Esophagus muscularis mucosa (tissue), 4 donors: ENCODE measurements at regions not wholly inside any gene's neighbourhood (a gene's known extent, or its start where the extent isn't known, plus 50 kb on each side); places are given as distances from the start of the nearest gene placed in this dataset.

Source experiments
- DNase-seq: peaks from one replicate; pipeline ENCODE4 v3.0.0-alpha.2; 2017; ENCODE audit errors: extremely low spot score
- H3K27ac ChIP-seq, 4 donors: fragments of 200-600 bp; sonication (generic); replicated peaks in 1 of 4; 1 replicate in 3 of 4; 2 replicates in 1 of 4; pipeline ENCODE4 v1.5.1; 2016 to 2019; ENCODE audit warnings: mild to moderate bottlenecking in 1 of 4
- H3K27me3 ChIP-seq, 4 donors: fragments of 200-600 bp; sonication (generic); one replicate each; pipeline versions ENCODE4 v1.5.1 to v1.6.0; 2016 to 2019
- H3K36me3 ChIP-seq, 4 donors: fragments of 200-600 bp; sonication (generic); one replicate each; pipeline ENCODE4 v1.5.1; 2016 to 2019
- H3K4me1 ChIP-seq, 4 donors: fragments of 200-600 bp; sonication (generic); one replicate each; pipeline ENCODE4 v1.5.1; 2016 to 2019
- H3K4me3 ChIP-seq, 4 donors: fragments of 200-600 bp; sonication (generic); 1 replicate in 2 of 4; 2 replicates in 2 of 4; pipeline ENCODE4 v1.5.1; 2016 to 2019; ENCODE audit warnings: mild to moderate bottlenecking in 4 of 4, moderate library complexity in 1 of 4
- H3K9me3 ChIP-seq, 4 donors: fragments of 200-600 bp; sonication (generic); 1 replicate in 3 of 4; 2 replicates in 1 of 4; pipeline ENCODE4 v1.5.1; 2016 to 2019
- EP300 ChIP-seq: sonication (generic); formaldehyde crosslinking; IDR thresholded peaks from one replicate; pipeline ENCODE4 v1.6.1; 2017; ENCODE audit warnings: antibody characterized with exemption
- POLR2A ChIP-seq: fragments of 450-650 bp; IDR thresholded peaks from one replicate; pipeline ENCODE4 v1.6.1; 2017; ENCODE audit warnings: antibody characterized with exemption, moderate library complexity, mild to moderate bottlenecking, low read depth
- POLR2AphosphoS5 ChIP-seq, 2 donors: sonication (generic); formaldehyde crosslinking; IDR thresholded peaks; one replicate each; pipeline ENCODE4 v1.6.1; 2017; ENCODE audit warnings: antibody characterized with exemption in 2 of 2
- WGBS: methylation state at CpG from one replicate; pipeline ENCODE4 v1.1.5; 2018; 5-methylcytosine and 5-hydroxymethylcytosine counted together
- intact Hi-C: fragments of 100-400 bp; cut with DNase I; formaldehyde crosslinking; loops from one replicate; pipeline ENCODE4 v1.15.1; 2023
- TF ChIP-seq, protein P1 (sequence below), 3 experiments: fragments of 200-600 bp in 2 of 3; fragments of 450-650 bp in 1 of 3; sonication (generic) in 2 of 3; IDR thresholded peaks; one replicate each; pipeline ENCODE4 v1.5.1; 2017 to 2019; ENCODE audit warnings: antibody characterized with exemption in 3 of 3, mild to moderate bottlenecking in 2 of 3, moderate library complexity in 1 of 3

DNA sequence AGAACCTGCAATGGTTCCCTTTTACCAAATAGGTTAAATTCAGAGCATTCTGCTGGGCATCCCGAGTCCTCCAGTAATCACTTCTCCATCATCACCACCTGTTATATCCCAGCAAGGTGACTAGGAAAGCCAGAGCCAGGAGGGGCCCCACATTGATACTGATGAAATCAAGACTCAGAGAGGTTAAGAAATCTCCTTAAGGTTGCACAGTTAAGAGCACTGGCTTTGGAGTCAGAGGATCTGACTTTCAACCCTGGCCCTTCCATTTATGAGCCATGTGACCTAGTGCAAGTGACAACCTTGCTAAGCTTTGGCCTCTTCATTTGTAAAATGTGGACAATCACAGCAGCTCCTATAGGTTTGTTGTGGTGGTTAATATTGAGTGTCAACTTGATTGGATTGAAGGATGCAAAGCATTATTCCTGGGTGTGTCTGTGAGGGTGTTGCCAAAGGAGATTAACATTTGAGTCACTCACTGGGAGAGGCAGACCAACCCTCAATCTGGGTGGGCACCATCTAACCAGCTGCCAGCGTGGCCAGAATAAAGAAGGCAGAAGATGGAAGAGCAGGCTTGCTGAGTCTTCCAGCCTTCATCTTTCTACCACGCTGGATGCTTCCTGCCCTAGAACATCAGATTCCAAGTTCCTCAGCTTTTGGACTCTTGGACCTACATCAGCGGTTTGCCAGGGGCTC lies 194.2 kb upstream of the ASIC2 start:
- Histone ChIP-seq H3K9me3 (no peaks in the 10 kb centered on the region), H3K27ac (no peak overlapping the region), H3K4me1 (no peaks in the 10 kb centered on the region), H3K27me3 (no peaks in the 10 kb centered on the region), H3K36me3 (no peaks in the 10 kb centered on the region), H3K4me3 (no peak overlapping the region)
- no peak for TF ChIP-seq POLR2AphosphoS5 (IDR thresholded peaks at IDR 0.05)
- TF ChIP-seq POLR2A, result no peak
- TF ChIP-seq EP300, result no peak
- TF ChIP-seq, protein P1, sequence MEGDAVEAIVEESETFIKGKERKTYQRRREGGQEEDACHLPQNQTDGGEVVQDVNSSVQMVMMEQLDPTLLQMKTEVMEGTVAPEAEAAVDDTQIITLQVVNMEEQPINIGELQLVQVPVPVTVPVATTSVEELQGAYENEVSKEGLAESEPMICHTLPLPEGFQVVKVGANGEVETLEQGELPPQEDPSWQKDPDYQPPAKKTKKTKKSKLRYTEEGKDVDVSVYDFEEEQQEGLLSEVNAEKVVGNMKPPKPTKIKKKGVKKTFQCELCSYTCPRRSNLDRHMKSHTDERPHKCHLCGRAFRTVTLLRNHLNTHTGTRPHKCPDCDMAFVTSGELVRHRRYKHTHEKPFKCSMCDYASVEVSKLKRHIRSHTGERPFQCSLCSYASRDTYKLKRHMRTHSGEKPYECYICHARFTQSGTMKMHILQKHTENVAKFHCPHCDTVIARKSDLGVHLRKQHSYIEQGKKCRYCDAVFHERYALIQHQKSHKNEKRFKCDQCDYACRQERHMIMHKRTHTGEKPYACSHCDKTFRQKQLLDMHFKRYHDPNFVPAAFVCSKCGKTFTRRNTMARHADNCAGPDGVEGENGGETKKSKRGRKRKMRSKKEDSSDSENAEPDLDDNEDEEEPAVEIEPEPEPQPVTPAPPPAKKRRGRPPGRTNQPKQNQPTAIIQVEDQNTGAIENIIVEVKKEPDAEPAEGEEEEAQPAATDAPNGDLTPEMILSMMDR (IDR thresholded peaks at IDR 0.05), result no peak
- intact Hi-C loops, result no loop called here
- 84% methylated on average over 4 of the region's 4 CpGs for WGBS
- DNase-seq, result no peak

- no peak for TF ChIP-seq POLR2A
- TF ChIP-seq EP300, result no peak
- TF ChIP-seq, protein P1 (IDR thresholded peaks at IDR 0.05), result no peak
- no peak for TF ChIP-seq POLR2AphosphoS5 (IDR thresholded peaks at IDR 0.05)
- H3K4me3 ChIP-seq, result no peak overlapping the region
- no peaks in the 10 kb centered on the region for H3K36me3 ChIP-seq
- intact Hi-C loops, result no loop called here
- WGBS, result 80% methylated on average over 9 of the region's 9 CpGs
- DNase-seq, result no peak
- no peak overlapping the region for H3K27ac ChIP-seq
- H3K4me1 ChIP-seq, result no peaks in the 10 kb centered on the region
- no peaks in the 10 kb centered on the region for H3K9me3 ChIP-seq
- no peaks in the 10 kb centered on the region for H3K27me3 ChIP-seq
Observed at GRCh38 chr17:33491871-33492481, 198.9 kb upstream of the ASIC2 start.

DNA sequence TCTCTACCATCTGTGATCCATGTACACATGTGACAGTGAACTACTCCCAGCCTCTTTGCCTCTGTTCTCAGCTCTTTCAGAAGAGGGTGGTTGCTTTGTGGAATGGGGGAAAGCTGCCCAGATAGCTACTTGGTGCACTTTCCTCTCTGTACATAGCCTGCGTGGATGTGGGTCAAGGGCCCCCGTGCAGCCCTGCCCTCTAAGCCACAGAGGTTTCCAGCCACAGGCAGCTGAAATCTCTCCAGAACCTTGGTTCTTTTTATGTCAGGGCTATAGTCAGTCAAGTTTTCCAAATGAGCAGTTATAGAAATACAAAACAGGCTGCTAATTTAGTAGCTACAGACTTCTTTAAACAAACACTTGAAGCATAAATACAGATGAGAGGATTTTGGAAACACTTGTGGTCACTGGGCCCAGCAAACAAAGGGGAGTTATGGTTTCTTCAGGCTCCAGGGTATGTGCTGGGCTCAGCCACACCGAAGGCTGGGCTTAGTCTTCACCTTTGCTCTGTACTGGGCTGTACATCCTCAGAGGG lies 199.7 kb upstream of the ASIC2 start:
- intact Hi-C loops, result no loop called here
- Histone ChIP-seq H3K27me3 (no peaks in the 10 kb centered on the region), H3K27ac (no peak overlapping the region), H3K9me3 (no peaks in the 10 kb centered on the region), H3K4me3 (no peak overlapping the region), H3K4me1 (no peaks in the 10 kb centered on the region), H3K36me3 (no peaks in the 10 kb centered on the region)
- TF ChIP-seq, protein P1 (IDR thresholded peaks at IDR 0.05), result no peak
- TF ChIP-seq POLR2AphosphoS5 (IDR thresholded peaks at IDR 0.05) (no peak), POLR2A (no peak), EP300 (no peak)
- WGBS, result 69% methylated on average over 3 of the region's 3 CpGs
- no peak for DNase-seq

DNA sequence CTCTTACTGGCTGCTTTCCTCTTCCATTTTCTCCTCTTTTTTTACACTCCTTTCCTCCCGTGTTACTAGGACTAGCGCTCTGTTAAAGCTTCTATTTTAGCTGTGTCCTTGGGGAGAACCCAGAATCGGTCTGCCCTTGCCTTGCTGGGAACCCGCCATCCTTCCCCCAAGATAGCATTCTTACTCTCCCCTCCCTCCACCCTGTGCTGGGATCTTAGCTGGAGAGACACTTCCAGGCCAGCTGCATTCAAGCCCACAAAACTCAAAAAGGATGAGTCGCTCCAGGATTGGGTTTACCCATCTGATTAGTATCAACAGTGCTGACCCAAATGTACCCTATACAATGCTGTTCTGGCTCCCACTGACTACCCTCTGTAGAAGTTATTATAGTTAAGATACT lies 200.5 kb upstream of the ASIC2 start:
- DNase-seq, result no peak
- intact Hi-C loops, result no loop called here
- TF ChIP-seq EP300 (no peak), POLR2AphosphoS5 (IDR thresholded peaks at IDR 0.05) (no peak)
- H3K36me3 ChIP-seq, result no peaks in the 10 kb centered on the region
- no peaks in the 10 kb centered on the region for H3K9me3 ChIP-seq
- no peak overlapping the region for H3K27ac ChIP-seq
- no peak overlapping the region for H3K4me3 ChIP-seq
- WGBS, result 74% methylated on average over 5 of the region's 5 CpGs
- H3K27me3 ChIP-seq, result no peaks in the 10 kb centered on the region
- H3K4me1 ChIP-seq, result no peaks in the 10 kb centered on the region

- H3K4me3 ChIP-seq, result no peak overlapping the region
- no peaks in the 10 kb centered on the region for H3K27me3 ChIP-seq
- no peaks in the 10 kb centered on the region for H3K36me3 ChIP-seq
- DNase-seq, result no peak
- intact Hi-C loops, result no loop called here
- no peak for TF ChIP-seq EP300
- no peak for TF ChIP-seq POLR2A
- H3K4me1 ChIP-seq, result no peaks in the 10 kb centered on the region
- H3K27ac ChIP-seq, result no peak overlapping the region
- no peaks in the 10 kb centered on the region for H3K9me3 ChIP-seq
- 79% methylated on average over 4 of the region's 4 CpGs for WGBS
Observed at GRCh38 chr17:33494151-33494550, 201.1 kb upstream of the ASIC2 start.
